Stimulated activated CD4-positive, alpha-beta T cell treated with anti-CD3 and anti-CD28 coated beads, Interleukin-12 subunit alpha, Interleukin-12 subunit beta, amount 100 ng/mL, for 4 hours (primary cell): ENCODE measurements at regions not wholly inside any gene's neighbourhood (a gene's known extent, or its start where the extent isn't known, plus 50 kb on each side); places are given as distances from the start of the nearest gene placed in this dataset.
A peak's percentile ranks its signal among the peaks of the same experiment; 100 is the strongest.
"Not testable (repeated sequence)": the region's sequence is repeated elsewhere in the genome, so short reads cannot be mapped to it uniquely, and the experiment has no call there.

ENCODE experiments used
- DNase-seq: peaks from one replicate; pipeline ENCODE4 v3.0.0-alpha.2; 2020

DNA sequence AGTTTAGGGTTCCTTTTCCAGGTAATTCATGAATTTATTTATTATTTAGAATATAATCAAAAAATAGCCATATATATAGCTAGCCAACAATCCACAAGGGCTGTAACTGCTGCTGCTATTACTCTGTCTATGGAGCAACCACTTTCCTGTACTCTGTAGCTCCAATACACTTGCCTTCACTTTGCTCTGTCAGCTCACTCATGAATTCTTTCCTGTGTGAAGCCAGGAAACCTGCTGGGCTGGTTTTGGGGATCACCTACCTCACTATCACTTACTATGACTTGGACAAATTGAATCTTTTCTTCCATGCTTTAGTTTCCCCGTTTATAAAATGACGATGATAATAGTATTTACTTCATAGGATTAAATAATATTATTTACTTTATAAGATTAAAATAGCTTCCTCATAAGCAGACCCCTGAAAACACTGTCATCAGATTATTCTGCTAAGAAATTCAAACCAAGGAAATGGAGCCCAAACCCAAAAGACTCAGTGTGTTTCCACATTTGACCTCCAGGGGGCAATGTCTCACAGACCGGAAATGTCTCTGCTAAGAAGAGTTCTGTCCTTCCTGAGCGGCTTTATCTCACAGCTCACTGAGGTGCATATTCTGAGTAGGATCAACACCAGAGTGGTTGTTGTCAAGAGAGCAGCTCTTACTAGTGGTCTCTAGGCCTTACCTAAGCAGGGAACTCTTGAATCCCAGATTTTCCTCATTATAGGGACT lies 457.1 kb downstream of the DAD1 start:
- DNase-seq: no peak

- no peak for DNase-seq
Observed at GRCh38 chr14:22124073-22124613, 450.5 kb upstream of the OR4E1 start.

DNA sequence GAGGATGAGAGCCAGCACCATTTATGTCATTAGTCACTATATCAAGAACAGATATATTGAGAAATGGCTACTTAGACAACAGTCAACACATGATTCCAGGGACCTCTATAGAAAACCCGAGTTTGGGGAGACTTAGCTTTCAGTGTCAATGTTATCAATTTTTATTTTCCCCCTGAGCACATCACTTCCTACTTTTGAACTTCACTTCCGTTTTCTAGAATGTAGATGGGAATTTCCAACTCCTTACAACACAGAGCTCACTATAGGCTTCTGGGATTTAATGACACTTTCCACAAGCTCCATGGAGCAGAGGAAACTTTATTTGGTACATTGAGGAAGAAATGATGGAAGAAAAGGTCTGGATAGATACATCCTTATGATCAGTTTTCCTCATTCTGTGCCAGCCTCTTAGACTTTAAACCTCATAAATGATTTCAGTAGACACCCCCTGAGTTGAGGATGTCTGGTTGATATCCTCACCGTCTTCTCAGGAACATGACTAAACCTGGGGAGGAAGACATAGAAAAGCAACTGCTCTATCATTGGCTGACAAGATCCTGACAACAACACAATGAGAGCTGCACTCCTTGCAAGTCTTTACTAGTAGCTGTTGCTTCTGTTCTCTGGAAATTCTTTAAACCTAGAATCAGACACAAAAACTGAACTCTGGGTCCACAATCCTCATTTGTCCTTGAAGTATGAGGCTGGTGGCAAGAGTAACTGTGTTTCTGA lies 449.4 kb upstream of the OR4E1 start:
- no peak for DNase-seq

- no peak for DNase-seq
Observed at GRCh38 chr14:22122227-22122818, 448.7 kb upstream of the OR4E1 start.

DNA sequence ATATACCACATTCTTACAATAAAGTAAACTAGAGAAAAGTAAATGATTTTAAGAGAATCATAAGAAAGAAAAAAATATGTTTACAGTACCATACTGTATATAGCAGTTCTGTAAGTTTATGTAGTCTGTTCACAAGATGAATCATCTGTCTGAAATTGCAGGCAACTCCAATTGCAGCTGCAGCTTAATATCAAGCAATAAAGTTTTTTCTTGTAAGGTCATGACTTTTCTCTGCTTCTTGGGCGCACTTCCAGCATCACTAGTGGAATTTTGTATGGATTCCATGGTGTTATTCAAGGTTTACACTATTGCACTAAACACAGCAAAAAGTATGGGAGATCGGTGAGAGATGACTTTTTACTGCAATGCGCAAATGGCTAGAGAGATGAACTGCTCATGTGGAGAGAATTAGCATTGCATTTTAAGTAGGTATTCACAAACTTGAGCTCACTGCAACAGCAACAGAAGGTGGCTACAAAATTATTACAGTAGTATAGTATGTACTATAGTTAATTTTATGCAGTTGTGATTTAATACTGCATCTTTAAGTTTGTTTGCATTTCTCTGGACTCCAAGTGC lies 445.4 kb upstream of the OR4E1 start:
- DNase-seq: no peak

- DNase-seq: peak; percentile 3
Observed at GRCh38 chr14:22113401-22113800, 439.8 kb upstream of the OR4E1 start.

DNA sequence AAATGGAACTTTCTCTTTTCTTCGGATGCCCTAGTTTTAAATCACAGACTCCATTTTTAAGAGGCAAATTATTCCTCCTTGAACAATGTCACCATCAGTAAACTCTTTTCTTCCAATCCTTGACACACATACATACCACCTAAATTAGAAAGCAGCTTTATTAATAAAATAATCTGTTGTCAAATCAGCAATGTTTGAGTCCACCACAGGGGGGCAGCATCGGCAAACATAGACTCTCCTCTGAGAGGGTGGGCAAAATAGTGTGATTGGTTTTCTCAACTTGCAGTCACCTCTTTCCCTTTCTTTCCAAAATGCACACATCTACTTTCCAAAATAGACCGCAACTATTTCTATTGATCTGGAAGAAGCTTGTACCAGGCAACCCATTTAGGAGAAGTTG lies 438.4 kb upstream of the OR4E1 start:
- DNase-seq: peak; percentile 39

- DNase-seq: no peak
Observed at GRCh38 chr14:22107753-22108152, 434.1 kb upstream of the OR4E1 start.

GRCh38 chr14:22106700-22107697 lies 433.4 kb upstream of the OR4E1 start:
- no peak for DNase-seq

- DNase-seq: no peak
Observed at GRCh38 chr14:22105624-22106006, 432.0 kb upstream of the OR4E1 start.

- no peak for DNase-seq
Observed at GRCh38 chr14:22105006-22105623, 431.5 kb upstream of the OR4E1 start.

DNA sequence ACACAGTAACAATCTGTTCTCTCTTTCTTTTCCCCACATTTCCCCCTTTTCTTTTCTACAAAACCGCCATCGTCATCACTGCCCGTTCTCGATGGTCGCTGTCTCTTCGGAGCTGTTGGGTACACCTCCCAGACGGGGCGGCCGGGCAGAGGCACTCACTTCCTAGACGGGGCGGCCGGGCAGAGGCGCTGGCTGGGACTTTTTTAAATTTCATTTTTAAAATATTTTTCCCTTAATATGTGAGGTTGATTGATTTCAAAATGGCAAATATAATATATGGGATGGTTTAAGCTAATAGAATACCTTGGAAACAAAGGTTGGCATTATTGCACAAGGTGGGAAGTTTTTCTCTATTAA lies 427.1 kb upstream of the OR4E1 start:
- DNase-seq: not testable (repeated sequence)

- DNase-seq: peak; percentile 32
Observed at GRCh38 chr14:22099942-22100763, 426.5 kb upstream of the OR4E1 start.

GRCh38 chr14:22098435-22098834 lies 424.8 kb upstream of the OR4E1 start:
- DNase-seq: no peak

DNA sequence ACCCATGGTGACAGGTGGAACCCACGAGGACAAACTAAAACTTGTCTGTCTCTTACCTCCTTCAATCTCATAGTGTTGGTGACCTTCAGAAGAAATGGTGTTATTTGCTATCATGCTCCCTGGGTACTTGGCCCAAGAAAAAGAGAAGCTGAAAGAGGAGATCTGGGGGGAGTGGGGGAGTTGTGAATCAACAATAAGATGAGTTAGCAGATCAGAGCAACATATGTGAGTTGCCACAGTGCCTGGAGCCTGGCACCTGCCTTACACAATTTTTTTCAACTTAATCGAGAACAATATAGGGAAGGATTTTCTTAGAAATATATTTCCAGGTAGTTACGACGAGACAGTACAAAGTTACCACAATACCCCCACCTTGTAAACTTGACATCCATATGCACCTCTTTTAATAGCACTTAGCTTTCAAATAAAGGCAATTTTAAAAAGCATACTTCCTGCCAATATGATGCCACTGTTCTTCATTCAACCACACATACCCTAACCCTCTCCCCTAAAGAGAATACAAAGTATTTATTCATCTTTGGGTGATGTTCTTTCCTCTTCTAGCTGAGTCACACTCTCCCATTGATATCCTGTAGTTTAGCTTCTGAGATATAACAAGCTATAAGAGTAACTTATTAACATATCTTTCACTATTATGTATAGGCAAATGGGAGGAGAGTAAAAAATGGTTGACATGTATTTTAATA lies 424.1 kb upstream of the OR4E1 start:
- no peak for DNase-seq

GRCh38 chr14:22097072-22097471 lies 423.5 kb upstream of the OR4E1 start:
- no peak for DNase-seq

DNA sequence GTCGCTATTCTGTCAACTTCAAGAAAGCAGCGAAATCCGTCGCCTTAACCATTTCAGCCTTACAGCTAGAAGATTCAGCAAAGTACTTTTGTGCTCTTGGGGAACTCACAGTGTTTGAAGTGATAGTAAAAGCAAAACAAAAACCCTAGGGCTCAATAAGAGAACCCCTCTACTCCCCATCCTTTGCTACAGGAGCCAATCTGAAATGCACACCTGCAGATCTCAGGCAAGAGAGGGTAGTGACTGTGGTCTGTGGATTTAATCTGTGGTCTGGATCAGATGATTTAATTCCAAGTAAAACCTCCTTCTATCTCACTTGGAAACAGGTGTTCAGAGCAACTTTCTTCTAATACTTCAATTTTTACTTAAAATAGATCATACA lies 422.9 kb upstream of the OR4E1 start:
- DNase-seq: no peak

DNA sequence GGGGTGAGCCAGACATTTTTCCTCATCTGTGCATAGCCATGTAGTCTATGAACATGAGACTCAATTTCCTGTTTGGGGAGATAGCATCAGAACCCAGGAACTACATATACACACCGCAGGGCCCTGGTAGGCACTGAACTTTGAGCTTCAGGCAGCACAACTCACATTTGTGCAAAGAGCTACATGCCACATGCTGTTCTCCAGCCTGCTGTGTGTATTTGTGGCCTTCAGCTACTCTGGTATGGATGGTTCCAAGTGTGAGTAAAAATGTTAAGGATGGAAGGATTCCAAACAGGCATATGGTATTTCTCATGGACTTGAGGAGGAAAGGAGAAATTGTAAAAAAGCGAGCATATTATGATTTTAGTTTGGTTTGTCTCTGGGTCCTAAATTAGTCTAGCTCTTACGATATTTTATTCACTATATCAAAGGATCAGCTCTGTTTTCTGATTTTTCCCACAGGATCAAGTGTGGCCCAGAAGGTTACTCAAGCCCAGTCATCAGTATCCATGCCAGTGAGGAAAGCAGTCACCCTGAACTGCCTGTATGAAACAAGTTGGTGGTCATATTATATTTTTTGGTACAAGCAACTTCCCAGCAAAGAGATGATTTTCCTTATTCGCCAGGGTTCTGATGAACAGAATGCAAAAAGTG lies 422.4 kb upstream of the OR4E1 start:
- no peak for DNase-seq

- DNase-seq: no peak
Observed at GRCh38 chr14:22089940-22090339, 416.3 kb upstream of the OR4E1 start.
